GM19397 (cell line): ENCODE measurements at regions not wholly inside any gene's neighbourhood (a gene's known extent, or its start where the extent isn't known, plus 50 kb on each side); places are given as distances from the start of the nearest gene placed in this dataset.
"Not testable (repeated sequence)": the region's sequence is repeated elsewhere in the genome, so short reads cannot be mapped to it uniquely, and the experiment has no call there.

ENCODE experiments used
- ATAC-seq: cut with Tn5 transposase; IDR thresholded peaks from one replicate; pipeline ENCODE4 v1.9.1; 2021; ENCODE audit warnings: mild to moderate bottlenecking, moderate library complexity; ENCODE audit not compliant: unreplicated experiment

DNA sequence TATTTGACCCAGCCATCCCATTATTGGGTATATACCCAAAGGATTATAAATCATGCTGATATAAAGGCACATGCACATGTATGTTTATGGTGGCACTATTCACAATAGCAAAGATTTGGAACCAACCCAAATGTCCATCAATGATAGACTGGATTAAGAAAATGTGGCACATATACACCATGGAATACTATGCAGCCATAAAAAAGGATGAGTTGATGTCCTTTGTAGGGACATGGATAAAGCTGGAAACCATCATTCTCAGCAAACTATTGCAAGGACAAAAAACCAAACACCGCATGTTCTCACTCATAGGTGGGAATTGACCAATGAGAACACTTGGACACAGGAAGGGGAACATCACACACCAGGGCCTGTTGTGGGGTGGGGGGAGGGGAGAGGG lies 147.3 kb upstream of the STK26 start:
- ATAC-seq = not testable (repeated sequence)

DNA sequence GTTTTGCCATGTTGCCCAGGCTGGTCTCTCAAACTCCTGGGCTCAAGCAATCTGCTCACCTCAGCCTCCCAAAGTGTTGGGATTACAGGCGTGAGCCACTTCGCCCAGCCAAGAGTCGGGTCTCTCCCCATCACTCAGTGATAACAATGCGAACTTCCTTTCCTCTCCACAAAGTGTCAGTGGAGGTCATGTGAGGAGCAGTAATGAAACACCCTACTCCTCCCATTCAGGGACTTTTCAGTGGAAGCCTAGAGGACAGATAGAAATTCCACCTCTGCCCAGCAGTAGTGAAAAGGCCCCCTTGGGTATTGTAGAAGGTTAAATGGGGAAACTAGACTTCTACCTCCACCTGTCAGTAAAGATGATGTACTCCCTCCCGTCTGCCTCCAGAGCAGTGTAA lies 141.9 kb upstream of the STK26 start:
- no peak for ATAC-seq

DNA sequence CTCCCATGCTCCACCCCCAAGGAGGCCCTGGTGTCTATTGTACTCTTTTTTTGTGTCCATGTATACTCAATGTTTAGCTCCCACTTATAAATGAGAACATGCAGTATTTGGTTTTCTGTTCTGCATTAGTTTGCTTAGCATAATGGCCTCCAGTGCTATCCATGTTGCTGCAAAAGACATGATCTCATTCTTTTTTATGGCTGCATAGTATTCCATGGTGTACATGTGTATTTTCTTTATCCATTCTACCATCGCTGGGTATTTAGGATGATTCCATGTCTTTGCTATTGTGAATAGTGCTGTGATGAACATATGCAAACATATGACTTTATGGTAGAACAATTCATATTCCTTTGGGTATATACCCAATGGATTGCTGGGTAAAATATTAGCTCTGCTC lies 138.1 kb upstream of the STK26 start:
- ATAC-seq = not testable (repeated sequence)

DNA sequence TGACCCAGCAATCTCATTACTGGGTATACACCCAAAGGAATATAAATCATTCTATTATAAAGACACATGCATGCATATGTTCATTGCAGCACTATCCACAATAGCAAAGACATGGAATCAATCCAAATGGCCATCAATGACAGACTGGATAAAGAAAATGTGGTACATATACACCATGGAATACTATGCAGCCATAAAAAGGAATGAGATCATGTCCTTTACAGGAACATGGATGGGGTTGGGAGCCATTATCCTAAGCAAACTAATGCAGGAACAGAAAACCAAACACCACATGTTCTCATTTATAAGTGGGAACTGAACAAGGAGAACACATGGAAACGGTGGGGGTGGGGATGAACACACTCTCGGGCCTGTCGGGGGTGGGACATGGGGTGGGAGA lies 129.2 kb upstream of the STK26 start:
- not testable (repeated sequence) for ATAC-seq

DNA sequence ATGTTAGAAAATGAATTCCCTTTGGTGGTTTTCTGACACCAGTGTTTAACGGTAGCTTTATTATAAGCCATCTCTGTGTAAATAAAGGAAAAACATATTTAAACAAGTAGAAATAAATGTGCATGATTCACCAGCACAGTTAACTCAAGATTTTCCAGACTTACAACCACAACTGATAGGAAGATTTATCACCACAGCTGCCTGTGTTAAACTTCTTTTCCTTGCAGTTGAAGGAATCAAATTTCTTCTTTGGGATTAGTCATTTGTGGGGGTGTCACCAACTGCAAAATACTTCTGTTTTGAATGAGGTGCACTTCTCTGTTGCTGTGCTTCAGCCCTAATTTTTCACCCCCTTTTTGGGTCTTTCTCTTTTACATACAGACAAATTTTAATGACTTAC lies 128.1 kb upstream of the STK26 start:
- ATAC-seq = no peak

DNA sequence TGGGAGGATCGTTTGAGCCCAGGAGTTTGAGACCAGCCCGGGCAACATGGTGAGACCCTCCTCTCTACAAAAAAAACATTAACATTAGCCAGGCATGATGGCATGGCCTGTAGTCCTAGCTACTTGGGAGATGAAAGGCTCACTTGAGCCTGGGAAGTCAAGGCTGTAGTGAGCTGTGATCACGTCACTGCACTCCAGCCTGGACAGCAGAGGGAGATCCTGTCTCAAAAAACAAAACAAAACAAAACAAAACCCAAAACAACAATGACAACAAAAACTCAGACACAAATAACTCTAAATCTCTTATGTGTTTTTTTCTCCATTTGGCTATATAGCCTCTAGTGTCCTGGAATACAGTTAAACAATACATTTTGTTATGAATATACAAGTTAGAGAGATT lies 127.3 kb upstream of the STK26 start:
- no peak for ATAC-seq

DNA sequence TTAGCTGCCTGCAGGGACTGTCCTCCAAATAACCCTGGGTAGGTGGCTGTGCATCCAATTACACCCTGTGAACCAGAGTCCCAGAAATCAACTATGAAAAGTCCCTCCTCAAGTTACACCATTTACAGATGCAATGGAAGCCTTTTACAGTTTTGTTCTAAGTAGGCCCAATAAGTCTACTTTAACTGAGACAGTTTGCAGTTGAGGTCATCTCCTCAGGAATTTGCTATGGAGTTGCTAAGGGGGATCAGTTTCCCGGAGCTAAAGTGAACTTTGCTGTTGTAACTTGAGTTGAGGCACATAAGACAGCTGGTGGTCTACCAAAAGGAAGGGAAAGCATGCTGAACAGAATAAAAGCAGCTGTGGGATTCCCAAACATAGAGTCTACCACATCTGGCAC lies 121.6 kb upstream of the STK26 start:
- ATAC-seq = no peak

DNA sequence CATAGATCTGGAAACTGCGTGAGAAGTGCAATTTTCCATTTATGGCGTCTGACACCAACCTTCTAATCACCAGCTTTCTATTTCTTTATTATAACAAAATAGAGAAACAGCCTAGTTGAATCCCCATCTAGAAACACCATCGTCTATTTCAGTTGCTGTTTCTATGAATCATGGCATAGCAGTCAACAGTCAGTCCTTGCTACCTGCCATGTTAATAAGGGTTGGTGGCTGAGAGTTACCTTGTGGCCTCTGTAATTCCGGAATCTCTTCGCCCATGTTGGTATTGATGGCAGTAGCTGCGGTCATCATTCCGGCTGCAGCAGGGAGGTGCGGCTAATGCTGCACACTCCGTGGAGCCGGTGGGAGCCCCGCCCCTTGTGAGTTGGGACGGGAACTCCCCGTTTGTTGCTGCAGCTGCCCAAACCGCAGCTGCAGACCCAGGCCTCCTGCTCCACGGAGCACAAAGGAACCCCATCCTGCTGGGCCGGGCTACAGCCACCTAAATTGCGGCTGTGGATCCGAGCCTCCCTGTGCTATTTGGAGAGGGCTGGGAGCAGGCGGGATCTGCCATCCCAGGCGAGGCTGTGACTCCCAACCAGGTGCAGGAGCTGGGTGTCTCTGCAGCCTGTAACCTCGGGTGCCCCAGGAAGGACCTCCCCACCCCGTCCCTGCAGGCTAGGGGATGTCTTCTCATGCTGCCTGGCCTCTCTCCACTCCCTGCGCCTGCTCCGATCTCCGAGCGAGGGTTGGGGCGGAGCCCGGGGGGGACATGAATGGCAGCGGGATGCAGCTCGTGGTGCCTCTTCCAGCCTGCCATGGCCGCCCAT lies 115.4 kb upstream of the STK26 start:
- ATAC-seq = no peak

DNA sequence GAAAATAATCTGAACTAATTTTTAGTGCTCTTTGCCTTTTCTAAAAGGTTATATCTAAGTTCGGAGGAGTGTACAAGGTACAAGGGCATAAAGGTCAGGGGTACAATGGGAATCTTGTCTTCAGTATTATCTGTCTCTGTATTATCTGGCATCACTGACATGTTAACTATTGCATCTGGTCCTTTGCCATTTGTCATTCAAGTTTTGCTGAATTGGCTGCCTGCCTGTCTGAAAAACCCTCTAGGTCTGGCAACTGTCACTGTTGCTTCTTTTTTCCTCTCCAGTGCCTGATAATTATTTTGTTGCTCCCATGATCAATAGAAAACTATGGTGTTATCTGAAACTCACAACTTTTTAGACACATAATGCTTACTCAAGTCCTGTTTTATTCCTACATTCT lies 112.5 kb upstream of the STK26 start:
- no peak for ATAC-seq

DNA sequence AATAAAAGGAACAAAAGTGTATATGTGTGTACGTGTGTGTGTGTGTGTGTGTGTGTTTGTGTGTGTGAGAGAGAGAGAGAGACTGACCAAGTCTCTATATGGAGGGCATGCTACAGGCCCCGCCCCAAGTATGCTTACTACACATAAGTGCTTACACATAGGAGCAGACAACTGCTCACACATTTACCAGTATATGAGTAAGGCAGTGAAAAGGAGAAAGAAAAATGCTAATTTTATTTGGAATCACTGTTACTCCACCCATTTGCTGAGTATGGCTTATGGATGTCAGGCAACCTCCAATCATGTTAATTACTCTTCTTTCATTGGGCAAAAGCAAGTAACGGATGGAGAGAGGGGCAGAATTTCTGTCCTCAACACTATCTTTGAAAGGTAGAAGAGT lies 107.6 kb upstream of the STK26 start:
- no peak for ATAC-seq

DNA sequence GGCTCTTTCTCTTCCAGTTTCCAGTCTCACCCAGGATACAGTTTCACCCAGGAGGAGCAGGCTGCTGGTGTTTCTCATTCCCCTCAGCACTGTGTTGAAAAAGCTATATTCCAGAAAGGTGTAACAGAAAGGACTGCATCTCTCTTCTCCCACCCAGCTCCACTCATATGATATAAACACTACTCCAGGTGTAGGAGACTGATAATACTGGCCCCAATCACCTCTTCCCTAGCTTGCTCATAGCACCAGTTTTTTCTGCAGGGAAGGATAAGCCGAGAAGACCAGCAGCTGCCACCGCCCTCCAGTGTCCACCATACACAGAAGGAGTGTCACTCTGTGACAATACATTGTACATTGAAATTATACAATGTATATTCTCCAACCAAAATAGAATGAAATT lies 105.5 kb upstream of the STK26 start:
- no peak for ATAC-seq

DNA sequence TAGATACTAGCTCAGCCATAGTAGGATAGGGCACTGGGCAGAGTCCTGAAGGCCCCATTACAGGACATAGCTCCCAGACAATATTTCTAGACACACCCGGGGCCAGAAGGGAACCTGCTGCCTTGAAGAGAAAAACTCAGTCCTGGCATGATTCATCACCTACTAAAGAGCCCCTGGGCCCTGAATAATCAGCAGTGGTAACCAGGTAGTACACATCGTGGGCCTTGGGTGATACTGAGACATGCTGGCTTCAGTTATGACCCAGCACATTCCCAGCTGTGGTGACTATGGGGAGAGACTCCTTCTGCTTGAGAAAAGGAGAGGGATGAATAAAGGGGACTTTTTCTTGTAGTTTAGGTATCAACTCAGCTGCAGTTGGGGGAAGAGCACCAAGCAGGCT lies 104.3 kb upstream of the STK26 start:
- no peak for ATAC-seq

DNA sequence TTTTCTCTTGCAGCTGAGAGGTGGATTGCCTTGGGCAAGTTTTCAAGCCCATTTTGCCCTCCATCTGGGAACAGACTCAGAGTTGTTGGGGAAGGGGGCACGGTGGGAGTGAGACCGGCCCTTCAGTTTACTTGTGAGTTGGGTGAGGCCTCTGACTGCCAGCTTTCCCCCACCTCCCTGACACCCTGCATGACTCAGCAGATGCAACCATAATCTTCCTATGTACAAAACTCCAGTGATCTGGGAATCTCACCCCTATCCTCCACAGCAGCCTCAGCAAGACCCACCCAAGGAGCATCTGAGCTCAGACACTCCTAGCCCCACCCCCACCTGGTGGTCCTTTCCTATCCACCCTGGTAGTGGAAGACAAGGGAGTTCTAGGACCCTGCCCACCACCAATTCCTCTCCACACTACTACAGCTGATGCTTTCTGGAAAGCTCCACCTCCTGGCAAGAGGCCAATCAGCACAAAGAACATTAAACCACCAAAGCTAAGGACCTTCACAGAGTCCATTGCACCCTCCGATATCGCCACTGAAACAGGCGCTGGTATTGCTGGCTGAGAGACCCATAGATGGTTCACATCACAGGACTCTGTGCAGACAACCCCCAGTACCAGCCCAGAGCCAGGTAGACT lies 99.4 kb upstream of the STK26 start:
- no peak for ATAC-seq

DNA sequence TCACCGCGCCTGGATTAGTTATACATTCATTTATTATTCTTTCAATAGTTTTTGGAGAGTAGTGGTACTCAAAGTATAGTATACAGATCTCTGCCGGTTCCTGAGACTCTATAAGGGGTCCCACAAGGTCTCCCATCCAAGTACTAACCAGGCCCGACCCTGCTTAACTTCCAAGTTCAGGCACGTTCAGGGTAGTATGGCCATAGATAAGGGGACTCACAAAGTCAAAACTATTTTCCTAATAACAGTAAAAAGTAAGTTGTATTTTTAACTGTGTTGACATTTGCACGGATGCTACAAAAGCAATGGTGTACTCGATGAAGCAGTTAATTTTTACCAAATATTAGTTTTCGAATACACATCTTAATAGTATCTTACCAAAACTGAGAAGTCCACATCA lies 84.4 kb upstream of the STK26 start:
- no peak for ATAC-seq

DNA sequence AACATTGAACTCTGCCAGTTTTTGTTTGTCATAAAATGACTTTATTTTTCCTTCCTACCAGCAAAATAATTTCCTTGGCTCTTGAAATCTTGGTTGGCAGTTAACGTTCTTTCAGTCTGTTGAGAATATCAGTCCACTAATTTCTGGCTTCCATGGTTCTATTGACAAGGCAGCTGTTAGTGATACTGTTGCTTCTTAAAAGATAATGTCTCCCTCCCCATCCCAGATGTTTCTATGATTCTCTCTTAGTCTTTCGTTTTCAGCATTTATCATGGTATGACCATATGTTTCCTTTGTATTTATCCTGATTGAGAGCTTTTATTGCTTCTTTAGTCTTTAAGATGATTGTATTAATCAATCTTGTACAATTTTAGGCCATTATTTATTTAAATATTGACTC lies 81.1 kb upstream of the STK26 start:
- ATAC-seq = no peak

DNA sequence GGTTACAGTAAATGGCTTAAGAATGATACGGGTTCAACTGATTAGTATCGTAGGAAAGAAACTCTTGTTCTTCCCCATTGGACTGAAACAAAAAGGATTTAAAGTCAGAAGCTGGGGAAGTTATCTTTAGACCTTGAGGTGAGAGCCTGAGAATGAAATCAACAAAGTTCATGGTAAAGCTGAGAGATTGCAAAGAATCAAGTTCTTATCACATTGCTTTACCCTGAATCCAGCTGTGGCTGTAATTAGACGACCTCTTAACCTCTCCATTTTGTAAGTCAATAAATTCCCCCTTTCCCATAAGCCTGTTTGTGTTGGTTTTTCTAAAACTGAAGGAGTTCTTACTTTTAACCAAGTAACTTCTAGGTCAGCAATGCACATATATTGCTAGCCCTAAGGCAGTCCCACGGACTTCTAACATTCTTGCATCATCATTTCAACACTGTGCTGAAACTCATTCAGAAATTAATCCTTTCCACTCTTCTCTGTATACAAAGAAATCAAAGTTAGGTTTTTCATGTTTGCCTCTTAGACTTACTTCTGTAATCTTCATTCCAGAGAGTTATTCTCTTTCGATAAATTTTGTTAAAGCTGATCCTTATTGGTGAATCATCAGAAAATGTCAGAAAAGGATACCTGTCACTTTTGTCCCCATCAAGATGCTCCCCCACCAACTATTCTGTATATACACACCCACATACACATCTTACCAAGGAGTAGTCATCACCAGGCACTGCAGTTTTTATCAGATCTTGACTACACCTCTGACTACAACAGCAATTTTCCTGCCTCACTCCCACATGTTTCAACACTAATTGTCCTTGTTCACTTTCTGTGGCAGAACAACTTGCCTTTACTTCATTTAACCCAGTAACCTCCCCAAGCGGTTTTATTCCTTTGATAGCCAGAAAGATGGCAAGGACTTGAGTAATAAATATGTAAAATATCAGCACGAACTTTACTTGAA lies 77.9 kb upstream of the STK26 start:
- ATAC-seq = no peak

DNA sequence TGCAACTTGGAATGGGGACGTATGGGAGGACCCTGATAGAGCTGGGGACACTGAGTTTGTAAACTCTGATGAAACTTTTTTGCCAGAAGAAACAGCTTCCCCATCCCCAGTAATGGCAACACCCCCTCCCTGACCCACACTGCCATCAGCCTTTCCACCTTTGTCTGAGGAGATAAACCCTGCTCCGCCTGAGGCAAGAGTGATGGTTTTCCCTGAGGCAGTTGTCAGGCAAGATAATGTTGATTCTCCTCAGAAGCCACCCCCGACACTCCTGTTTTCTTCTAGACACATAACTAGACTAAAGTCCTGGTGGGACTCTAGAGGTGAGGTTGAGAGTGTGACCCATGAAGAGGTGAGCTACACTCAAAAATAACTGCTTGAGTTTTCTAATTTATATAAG lies 71.9 kb upstream of the STK26 start:
- ATAC-seq = no peak

DNA sequence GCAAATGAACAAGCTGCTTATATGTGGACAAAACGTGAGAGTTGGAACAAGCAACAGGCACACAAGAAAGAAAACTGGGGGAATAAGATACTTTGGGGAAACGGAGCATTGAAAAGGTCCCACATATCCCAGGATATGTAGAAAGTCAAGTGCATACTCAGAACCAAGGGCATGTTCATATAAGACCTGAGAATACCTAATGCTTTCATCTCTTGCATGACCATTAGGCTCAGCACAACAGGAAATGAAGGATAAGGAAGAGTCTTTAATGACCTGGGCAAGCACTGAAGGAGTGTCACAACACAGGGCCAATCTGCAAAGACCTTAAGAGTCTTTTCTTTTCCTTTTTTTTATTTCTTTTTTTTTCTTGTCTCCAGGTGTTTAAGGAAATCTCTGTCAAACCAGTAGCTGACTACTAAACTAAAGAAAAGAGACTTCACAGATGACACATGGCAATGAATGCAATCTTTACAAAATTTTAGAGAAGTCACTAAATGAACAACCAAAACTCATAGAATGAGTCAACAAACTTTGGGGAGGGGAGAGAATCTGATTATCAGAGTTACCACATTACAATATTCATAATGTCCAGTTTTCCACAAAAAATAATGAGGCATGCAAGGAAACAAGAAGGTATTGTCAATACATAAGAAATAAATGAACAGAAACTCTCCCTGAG lies 67.9 kb upstream of the STK26 start:
- ATAC-seq = no peak

DNA sequence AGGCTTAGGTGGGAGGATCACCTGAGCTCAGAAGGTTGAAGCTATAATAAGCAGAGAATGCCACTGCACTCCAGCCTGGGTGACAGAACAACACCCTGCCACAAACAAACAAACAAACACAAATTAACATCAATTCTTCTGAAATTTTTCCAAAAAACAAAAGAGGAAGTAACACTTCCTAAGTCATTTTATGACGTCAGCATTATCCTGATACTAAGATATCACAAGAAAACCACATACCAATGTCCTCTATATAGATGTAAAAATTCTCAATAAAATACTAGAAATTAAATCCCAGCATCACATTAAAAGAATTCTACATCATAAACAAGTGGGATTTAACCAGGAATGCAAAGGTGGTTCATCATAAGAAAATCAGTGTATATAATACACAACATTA lies 64.4 kb upstream of the STK26 start:
- ATAC-seq = no peak

DNA sequence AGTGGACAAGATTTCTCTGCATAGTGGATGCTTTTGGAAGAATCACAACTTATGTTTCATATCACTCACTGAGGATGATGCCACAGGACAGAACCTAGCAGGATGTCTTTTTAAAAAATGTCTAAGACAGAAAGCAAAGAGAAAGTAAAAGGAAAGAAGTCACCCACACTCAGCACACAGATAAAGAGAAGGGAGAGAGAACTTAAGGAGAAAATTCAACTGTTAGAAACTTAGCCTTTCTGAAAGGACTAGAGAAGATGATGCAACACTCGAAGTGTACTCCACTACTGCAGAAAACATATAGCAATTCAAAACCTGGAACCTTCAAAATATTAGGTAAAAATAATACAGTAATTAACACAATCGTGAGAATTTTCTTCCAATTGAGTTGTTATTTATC lies 52.8 kb upstream of the STK26 start:
- no peak for ATAC-seq
